ENCODE measurements at regions not wholly inside any gene's neighbourhood (a gene's known extent, or its start where the extent isn't known, plus 50 kb on each side); places are given as distances from the start of the nearest gene placed in this dataset.

- H3K27ac ChIP-seq (ENCODE audit: low read depth in 2 of 2, low read length in 2 of 2): no peak overlapping the region
These were observed 638.8 kb upstream of the WWC1 start for GRCh38 chr5:167652690-167653089.

DNA sequence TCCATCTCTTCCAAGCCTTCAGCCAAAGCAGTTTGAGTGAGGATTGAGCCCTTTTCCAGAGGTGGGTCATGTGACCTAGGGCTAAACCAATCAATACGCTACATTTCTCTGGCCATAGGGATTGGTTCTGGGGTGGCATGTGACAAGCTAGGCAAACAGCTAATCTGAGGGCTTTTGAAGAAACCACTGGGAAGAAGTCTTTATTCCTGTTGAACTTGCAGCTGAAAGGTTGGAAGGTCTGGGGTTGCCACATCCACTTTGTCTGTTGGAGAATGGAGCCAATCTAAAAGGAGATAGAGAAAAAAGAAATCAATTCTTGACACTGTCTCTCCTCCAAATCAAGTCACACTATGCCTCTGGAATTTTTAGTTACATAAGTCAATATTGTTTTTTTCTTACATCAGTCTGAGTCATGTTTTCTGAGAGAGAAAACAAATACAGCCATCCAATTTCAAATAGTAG lies 637.8 kb upstream of the WWC1 start:
- Histone ChIP-seq H3K9me3 (ENCODE audit: control insufficient read depth in 2 of 2, low read length in 2 of 2) (no peaks in the 10 kb centered on the region), H3K27me3 (ENCODE audit: control insufficient read depth in 2 of 2, insufficient read depth in 2 of 2, low read length in 2 of 2) (no peaks in the 10 kb centered on the region), H3K9ac (ENCODE audit: low read depth in 1 of 2, low read length in 2 of 2) (no peak overlapping the region), H3K4me1 (ENCODE audit: control insufficient read depth in 2 of 2, insufficient read depth in 2 of 2, low read length in 2 of 2) (no peaks in the 10 kb centered on the region), H3K27ac (ENCODE audit: low read depth in 2 of 2, low read length in 2 of 2) (no peak overlapping the region), H3K4me3 (ENCODE audit: low read length in 2 of 2) (no peak overlapping the region), H3K36me3 (ENCODE audit: control insufficient read depth in 2 of 2, insufficient read depth in 2 of 2, low read length in 2 of 2) (no peaks in the 10 kb centered on the region)

More at GRCh38 chr5:167652690-167653089, 638.8 kb upstream of the WWC1 start:
- Histone ChIP-seq H3K9ac (ENCODE audit: low read depth in 1 of 2, low read length in 2 of 2) (no peak overlapping the region), H3K4me3 (ENCODE audit: low read length in 2 of 2) (no peak overlapping the region), H3K27me3 (ENCODE audit: control insufficient read depth in 2 of 2, insufficient read depth in 2 of 2, low read length in 2 of 2) (no peaks in the 10 kb centered on the region), H3K9me3 (ENCODE audit: control insufficient read depth in 2 of 2, low read length in 2 of 2) (no peaks in the 10 kb centered on the region), H3K36me3 (ENCODE audit: control insufficient read depth in 2 of 2, insufficient read depth in 2 of 2, low read length in 2 of 2) (no peaks in the 10 kb centered on the region), H3K4me1 (ENCODE audit: control insufficient read depth in 2 of 2, insufficient read depth in 2 of 2, low read length in 2 of 2) (no peaks in the 10 kb centered on the region)

DNA sequence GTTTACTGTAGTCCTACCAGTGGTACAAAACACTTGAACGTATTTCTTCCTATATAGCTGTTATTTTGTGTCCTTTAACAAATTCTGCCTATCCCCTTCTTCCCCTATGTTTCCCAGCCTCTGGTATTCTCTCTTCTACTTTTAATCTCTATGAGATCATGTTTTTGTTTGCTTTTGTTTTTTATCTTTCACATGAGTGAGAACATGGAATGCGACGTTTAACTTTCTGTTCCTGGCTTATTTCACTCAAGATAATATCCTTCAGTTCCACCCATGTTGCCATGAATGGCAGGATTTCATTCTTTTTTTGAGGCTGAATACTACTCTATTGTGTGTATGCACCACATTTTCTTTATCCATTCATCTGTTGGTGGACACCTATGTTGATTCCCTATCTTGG lies 634.4 kb upstream of the WWC1 start:
- H3K36me3 ChIP-seq (ENCODE audit: control insufficient read depth in 2 of 2, insufficient read depth in 2 of 2, low read length in 2 of 2): no peaks in the 10 kb centered on the region
- H3K9ac ChIP-seq (ENCODE audit: low read depth in 1 of 2, low read length in 2 of 2): no peak overlapping the region
- H3K27me3 ChIP-seq (ENCODE audit: control insufficient read depth in 2 of 2, insufficient read depth in 2 of 2, low read length in 2 of 2): no peaks in the 10 kb centered on the region
- H3K4me1 ChIP-seq (ENCODE audit: control insufficient read depth in 2 of 2, insufficient read depth in 2 of 2, low read length in 2 of 2): no peaks in the 10 kb centered on the region
- H3K9me3 ChIP-seq (ENCODE audit: control insufficient read depth in 2 of 2, low read length in 2 of 2): no peaks in the 10 kb centered on the region
- H3K4me3 ChIP-seq (ENCODE audit: low read length in 2 of 2): no peak overlapping the region
- no peak overlapping the region for H3K27ac ChIP-seq (ENCODE audit: low read depth in 2 of 2, low read length in 2 of 2)

DNA sequence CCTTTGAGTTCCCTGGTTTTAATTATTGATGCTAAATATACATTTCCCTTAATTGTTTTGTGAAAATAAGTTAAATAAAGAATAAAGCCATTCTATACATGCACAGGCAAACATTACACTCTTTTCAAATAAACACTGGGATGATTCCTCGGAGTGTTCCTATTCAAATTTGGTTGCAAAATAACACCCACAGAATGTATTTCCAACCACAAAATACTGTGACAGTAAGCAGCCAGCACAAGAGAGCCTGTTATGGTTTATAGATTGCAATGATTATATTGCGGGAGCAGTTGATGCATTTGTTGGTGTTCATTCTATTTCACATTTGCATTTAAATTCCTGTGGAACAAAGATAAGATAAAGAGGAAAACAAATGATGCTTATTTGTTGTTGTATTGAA lies 632.6 kb upstream of the WWC1 start:
- Histone ChIP-seq H3K9me3 (ENCODE audit: control insufficient read depth in 2 of 2, low read length in 2 of 2) (no peaks in the 10 kb centered on the region), H3K4me1 (ENCODE audit: control insufficient read depth in 2 of 2, insufficient read depth in 2 of 2, low read length in 2 of 2) (no peaks in the 10 kb centered on the region), H3K4me3 (ENCODE audit: low read length in 2 of 2) (no peak overlapping the region), H3K9ac (ENCODE audit: low read depth in 1 of 2, low read length in 2 of 2) (no peak overlapping the region), H3K36me3 (ENCODE audit: control insufficient read depth in 2 of 2, insufficient read depth in 2 of 2, low read length in 2 of 2) (no peaks in the 10 kb centered on the region), H3K27me3 (ENCODE audit: control insufficient read depth in 2 of 2, insufficient read depth in 2 of 2, low read length in 2 of 2) (no peaks in the 10 kb centered on the region), H3K27ac (ENCODE audit: low read depth in 2 of 2, low read length in 2 of 2) (no peak overlapping the region)

DNA sequence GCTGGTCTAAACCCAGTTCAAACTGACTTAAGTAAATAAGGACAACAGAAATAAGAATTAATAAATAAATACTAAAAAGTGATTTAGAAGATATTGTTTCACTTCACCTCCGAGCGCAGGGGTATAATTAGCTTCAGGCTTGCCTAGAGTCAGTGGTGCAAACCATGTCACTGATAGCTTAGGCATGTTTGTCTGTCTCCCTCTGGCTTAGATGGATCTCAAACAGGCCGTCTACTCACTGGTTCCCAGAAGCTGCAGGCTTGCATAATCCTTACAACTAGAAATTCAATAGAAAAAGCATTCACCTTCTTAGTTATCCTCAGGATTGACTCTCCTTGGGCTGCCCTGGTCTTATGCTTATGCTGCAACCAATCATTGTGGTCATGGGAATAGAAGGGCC lies 629.8 kb upstream of the WWC1 start:
- Histone ChIP-seq H3K4me3 (ENCODE audit: low read length in 2 of 2) (no peak overlapping the region), H3K27me3 (ENCODE audit: control insufficient read depth in 2 of 2, insufficient read depth in 2 of 2, low read length in 2 of 2) (no peaks in the 10 kb centered on the region), H3K9ac (ENCODE audit: low read depth in 1 of 2, low read length in 2 of 2) (no peak overlapping the region), H3K9me3 (ENCODE audit: control insufficient read depth in 2 of 2, low read length in 2 of 2) (no peaks in the 10 kb centered on the region), H3K36me3 (ENCODE audit: control insufficient read depth in 2 of 2, insufficient read depth in 2 of 2, low read length in 2 of 2) (no peaks in the 10 kb centered on the region), H3K4me1 (ENCODE audit: control insufficient read depth in 2 of 2, insufficient read depth in 2 of 2, low read length in 2 of 2) (no peaks in the 10 kb centered on the region), H3K27ac (ENCODE audit: low read depth in 2 of 2, low read length in 2 of 2) (no peak overlapping the region)

DNA sequence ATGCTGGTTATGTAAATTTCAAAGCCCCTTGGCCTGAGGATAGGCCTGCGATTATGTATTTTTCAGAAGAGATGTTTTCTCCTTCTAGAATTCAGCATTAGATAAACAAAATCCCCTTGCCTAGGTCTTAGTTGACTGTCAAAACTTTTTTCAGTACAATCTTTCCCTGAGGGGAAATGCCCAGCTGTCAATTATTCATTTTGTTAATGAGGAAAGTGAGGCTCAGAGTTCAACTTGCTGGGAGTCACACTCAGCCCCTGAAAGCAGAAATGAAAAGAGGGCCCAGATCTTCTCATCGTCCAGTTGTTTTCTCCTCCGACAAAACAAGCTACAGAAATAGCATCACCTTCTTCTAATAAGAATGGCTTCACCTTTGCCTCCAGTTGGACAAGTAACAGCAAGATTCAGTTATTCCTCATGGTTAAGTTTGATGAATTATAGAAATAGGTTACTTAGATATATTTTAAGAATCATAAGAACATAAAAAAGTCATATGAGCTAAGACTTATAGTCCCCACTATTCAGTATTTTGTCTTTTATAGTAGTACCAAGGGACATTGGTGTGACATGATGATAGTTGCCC lies 627.1 kb upstream of the WWC1 start:
- no peaks in the 10 kb centered on the region for H3K36me3 ChIP-seq (ENCODE audit: control insufficient read depth in 2 of 2, insufficient read depth in 2 of 2, low read length in 2 of 2)
- no peaks in the 10 kb centered on the region for H3K4me1 ChIP-seq (ENCODE audit: control insufficient read depth in 2 of 2, insufficient read depth in 2 of 2, low read length in 2 of 2)
- H3K27ac ChIP-seq (ENCODE audit: low read depth in 2 of 2, low read length in 2 of 2): no peak overlapping the region
- no peak overlapping the region for H3K4me3 ChIP-seq (ENCODE audit: low read length in 2 of 2)
- no peaks in the 10 kb centered on the region for H3K9me3 ChIP-seq (ENCODE audit: control insufficient read depth in 2 of 2, low read length in 2 of 2)
- no peak overlapping the region for H3K9ac ChIP-seq (ENCODE audit: low read depth in 1 of 2, low read length in 2 of 2)
- no peaks in the 10 kb centered on the region for H3K27me3 ChIP-seq (ENCODE audit: control insufficient read depth in 2 of 2, insufficient read depth in 2 of 2, low read length in 2 of 2)

DNA sequence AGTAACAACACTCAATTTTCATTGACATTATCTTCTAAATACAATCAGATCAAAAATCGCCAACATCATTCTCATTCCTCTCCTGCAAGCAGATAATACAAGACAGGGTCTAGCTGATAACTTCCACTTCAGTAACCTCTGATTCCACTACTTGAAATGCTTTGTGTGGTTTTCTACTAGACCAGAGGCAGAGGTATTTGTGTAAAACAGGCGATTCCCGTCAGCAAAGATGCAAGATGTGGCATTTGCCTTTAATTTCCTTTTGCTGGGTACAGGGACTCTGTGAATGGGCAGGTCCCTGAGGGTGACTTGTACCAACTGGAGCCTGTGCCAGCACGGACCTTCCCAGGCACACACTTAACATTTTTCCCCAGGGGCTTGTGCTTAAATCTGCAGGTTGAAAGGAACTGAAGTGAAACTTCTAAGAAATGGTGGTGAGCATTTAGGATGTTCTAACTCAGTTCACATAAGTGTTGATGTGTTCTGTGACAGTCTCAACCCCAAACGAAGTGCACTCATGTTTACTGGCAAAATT lies 625.5 kb upstream of the WWC1 start:
- H3K9me3 ChIP-seq (ENCODE audit: control insufficient read depth in 2 of 2, low read length in 2 of 2): no peaks in the 10 kb centered on the region
- H3K4me3 ChIP-seq (ENCODE audit: low read length in 2 of 2): no peak overlapping the region
- H3K36me3 ChIP-seq (ENCODE audit: control insufficient read depth in 2 of 2, insufficient read depth in 2 of 2, low read length in 2 of 2): no peaks in the 10 kb centered on the region
- H3K27ac ChIP-seq (ENCODE audit: low read depth in 2 of 2, low read length in 2 of 2): no peak overlapping the region
- H3K27me3 ChIP-seq (ENCODE audit: control insufficient read depth in 2 of 2, insufficient read depth in 2 of 2, low read length in 2 of 2): no peaks in the 10 kb centered on the region
- H3K9ac ChIP-seq (ENCODE audit: low read depth in 1 of 2, low read length in 2 of 2): no peak overlapping the region
- no peaks in the 10 kb centered on the region for H3K4me1 ChIP-seq (ENCODE audit: control insufficient read depth in 2 of 2, insufficient read depth in 2 of 2, low read length in 2 of 2)

DNA sequence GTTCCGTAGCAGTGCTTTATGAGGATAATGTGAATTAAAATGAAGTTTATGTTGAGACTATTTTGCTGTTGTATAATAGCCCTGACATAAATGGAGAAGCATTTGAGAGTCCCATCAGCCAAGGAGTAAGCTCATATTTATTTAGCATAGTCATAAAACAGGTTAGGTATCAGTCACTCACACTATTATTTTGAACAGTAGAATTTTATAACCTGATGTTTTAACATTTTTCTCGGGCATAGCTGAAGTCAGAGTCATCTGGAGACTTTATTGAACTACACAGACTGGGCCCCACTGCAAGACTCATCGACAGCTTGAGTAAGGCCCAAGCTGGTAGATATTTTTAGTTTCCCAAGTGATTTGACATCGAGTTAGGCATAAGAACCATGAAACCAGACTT lies 620.3 kb upstream of the WWC1 start:
- H3K27me3 ChIP-seq (ENCODE audit: control insufficient read depth in 2 of 2, insufficient read depth in 2 of 2, low read length in 2 of 2): no peaks in the 10 kb centered on the region
- H3K9ac ChIP-seq (ENCODE audit: low read depth in 1 of 2, low read length in 2 of 2): no peak overlapping the region
- H3K27ac ChIP-seq (ENCODE audit: low read depth in 2 of 2, low read length in 2 of 2): no peak overlapping the region
- H3K4me1 ChIP-seq (ENCODE audit: control insufficient read depth in 2 of 2, insufficient read depth in 2 of 2, low read length in 2 of 2): no peaks in the 10 kb centered on the region
- no peaks in the 10 kb centered on the region for H3K36me3 ChIP-seq (ENCODE audit: control insufficient read depth in 2 of 2, insufficient read depth in 2 of 2, low read length in 2 of 2)
- H3K9me3 ChIP-seq (ENCODE audit: control insufficient read depth in 2 of 2, low read length in 2 of 2): no peaks in the 10 kb centered on the region
- no peak overlapping the region for H3K4me3 ChIP-seq (ENCODE audit: low read length in 2 of 2)

DNA sequence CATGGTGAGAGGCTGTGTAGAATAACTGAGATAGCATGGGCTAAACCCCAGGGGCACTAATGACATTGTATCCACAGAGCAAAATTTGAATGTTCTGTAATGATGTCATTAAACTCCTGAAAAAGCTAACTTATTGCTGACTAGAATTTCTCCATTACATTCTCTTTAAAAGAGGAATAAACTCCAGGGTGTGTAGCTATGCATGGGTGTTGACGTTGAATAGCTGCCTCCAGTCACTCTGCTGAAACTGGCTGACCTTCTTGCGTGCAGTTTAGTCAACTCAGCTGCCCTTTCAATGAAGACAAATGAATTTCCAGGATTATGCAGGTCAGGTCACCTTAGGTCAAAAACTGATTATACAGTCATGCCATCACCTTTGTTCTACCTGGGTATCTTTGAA lies 617.5 kb upstream of the WWC1 start:
- Histone ChIP-seq H3K27ac (ENCODE audit: low read depth in 2 of 2, low read length in 2 of 2) (no peak overlapping the region), H3K4me1 (ENCODE audit: control insufficient read depth in 2 of 2, insufficient read depth in 2 of 2, low read length in 2 of 2) (no peaks in the 10 kb centered on the region), H3K9me3 (ENCODE audit: control insufficient read depth in 2 of 2, low read length in 2 of 2) (no peaks in the 10 kb centered on the region), H3K9ac (ENCODE audit: low read depth in 1 of 2, low read length in 2 of 2) (no peak overlapping the region), H3K4me3 (ENCODE audit: low read length in 2 of 2) (no peak overlapping the region), H3K27me3 (ENCODE audit: control insufficient read depth in 2 of 2, insufficient read depth in 2 of 2, low read length in 2 of 2) (no peaks in the 10 kb centered on the region), H3K36me3 (ENCODE audit: control insufficient read depth in 2 of 2, insufficient read depth in 2 of 2, low read length in 2 of 2) (no peaks in the 10 kb centered on the region)

DNA sequence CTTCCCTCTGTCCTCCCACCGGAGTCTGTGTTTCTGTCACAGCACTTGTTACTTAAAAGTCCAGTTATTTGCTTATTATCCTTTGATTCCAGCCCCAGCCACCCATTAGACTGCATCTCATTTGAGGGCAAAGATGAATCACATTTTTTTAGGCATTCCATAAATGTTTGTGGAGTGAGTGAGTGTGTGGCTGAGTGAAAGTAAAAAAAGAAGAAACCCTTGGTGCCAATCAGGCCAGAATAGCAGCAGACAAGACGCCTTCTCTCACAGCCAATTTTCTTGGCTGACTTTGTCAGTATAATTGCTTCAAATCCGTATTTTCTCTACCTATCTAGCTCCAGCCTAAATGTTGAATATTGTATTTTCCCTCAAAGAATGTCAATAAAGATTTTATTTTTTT lies 613.0 kb upstream of the WWC1 start:
- H3K36me3 ChIP-seq (ENCODE audit: control insufficient read depth in 2 of 2, insufficient read depth in 2 of 2, low read length in 2 of 2): no peaks in the 10 kb centered on the region
- H3K4me3 ChIP-seq (ENCODE audit: low read length in 2 of 2): no peak overlapping the region
- no peak overlapping the region for H3K9ac ChIP-seq (ENCODE audit: low read depth in 1 of 2, low read length in 2 of 2)
- H3K4me1 ChIP-seq (ENCODE audit: control insufficient read depth in 2 of 2, insufficient read depth in 2 of 2, low read length in 2 of 2): no peaks in the 10 kb centered on the region
- H3K27ac ChIP-seq (ENCODE audit: low read depth in 2 of 2, low read length in 2 of 2): no peak overlapping the region
- H3K9me3 ChIP-seq (ENCODE audit: control insufficient read depth in 2 of 2, low read length in 2 of 2): no peaks in the 10 kb centered on the region
- no peaks in the 10 kb centered on the region for H3K27me3 ChIP-seq (ENCODE audit: control insufficient read depth in 2 of 2, insufficient read depth in 2 of 2, low read length in 2 of 2)

GRCh38 chr5:167684251-167684650 lies 607.2 kb upstream of the WWC1 start:
- Histone ChIP-seq H3K9me3 (ENCODE audit: control insufficient read depth in 2 of 2, low read length in 2 of 2) (no peaks in the 10 kb centered on the region), H3K27me3 (ENCODE audit: control insufficient read depth in 2 of 2, insufficient read depth in 2 of 2, low read length in 2 of 2) (no peaks in the 10 kb centered on the region), H3K4me1 (ENCODE audit: control insufficient read depth in 2 of 2, insufficient read depth in 2 of 2, low read length in 2 of 2) (no peaks in the 10 kb centered on the region), H3K4me3 (ENCODE audit: low read length in 2 of 2) (no peak overlapping the region), H3K27ac (ENCODE audit: low read depth in 2 of 2, low read length in 2 of 2) (no peak overlapping the region), H3K9ac (ENCODE audit: low read depth in 1 of 2, low read length in 2 of 2) (no peak overlapping the region), H3K36me3 (ENCODE audit: control insufficient read depth in 2 of 2, insufficient read depth in 2 of 2, low read length in 2 of 2) (no peaks in the 10 kb centered on the region)

Measured in mucosa of rectum (tissue), 2 donors.